HepG2 (cell line): ENCODE measurements at regions not wholly inside any gene's neighbourhood (a gene's known extent, or its start where the extent isn't known, plus 50 kb on each side); places are given as distances from the start of the nearest gene placed in this dataset.

ENCODE experiments used
- ATAC-seq: fragments of 200-7000 bp; cut with Tn5 transposase; 3 replicates; pipeline ENCODE4 v1.9.1; 2020; ENCODE audit warnings: mild to moderate bottlenecking, moderate library complexity
- BruUV-seq: library from RNA; stranded (reverse); fragments of 400-500 nt; replicated peaks from 2 replicates; lab custom pipeline; 2021; lab: Mats Ljungman, UMichigan
- CTCF ChIA-PET: fragments of 300-600 bp; formaldehyde crosslinking; extraction: SDS; loops from one replicate; lab custom pipeline; 2021; ENCODE audit warnings: low total read pairs, inconsistent platforms, low intra/inter-chr PET ratio; lab: Yijun Ruan, JAX
- POLR2A ChIA-PET: fragments of 350-600 bp; sonication (Branson Sonifier 250); formaldehyde crosslinking; loops from one replicate; lab custom pipeline; 2020; ENCODE audit warnings: antibody characterized with exemption, inconsistent platforms; lab: Yijun Ruan, JAX
- DNase-seq: peaks from one replicate; pipeline ENCODE4 v3.0.0-alpha.2; 2015; ENCODE audit warnings: low spot score
- FAIRE-seq: peaks from 3 replicates; lab custom pipeline; 2011; peaks lifted over from hg19 to GRCh38; lab: Jason Lieb, UNC
- H2AFZ ChIP-seq: one replicate; pipeline ENCODE4 v1.6.1; 2011; ENCODE audit warnings: low read length, inconsistent platforms
- H3K27ac ChIP-seq: fragments of 300-600 bp; 3 replicates; pipeline ENCODE4 v1.8.0; 2011; ENCODE audit warnings: mixed run types, mild to moderate bottlenecking, mixed read lengths, low read length, inconsistent platforms; ENCODE audit not compliant: insufficient read depth; ENCODE audit errors: extremely low read length
- H3K27me3 ChIP-seq, 2 experiments: fragments of 200-600 bp in 1 of 2; 2 replicates in 1 of 2; 3 replicates in 1 of 2; pipeline versions ENCODE4 v1.6.0 to v1.8.0; 2011; ENCODE audit warnings: low read length in 2 of 2, mild to moderate bottlenecking in 2 of 2, moderate library complexity in 2 of 2, inconsistent platforms in 1 of 2; ENCODE audit not compliant: insufficient read depth in 2 of 2, control insufficient read depth in 1 of 2
- H3K36me3 ChIP-seq, 2 experiments: fragments of 200-600 bp in 1 of 2; replicated peaks in 1 of 2; 2 replicates in 1 of 2; 3 replicates in 1 of 2; pipeline versions ENCODE4 v1.5.1 to v1.8.0; 2011; ENCODE audit warnings: low read length in 2 of 2, inconsistent platforms in 1 of 2; ENCODE audit not compliant: insufficient read depth in 2 of 2, control insufficient read depth in 1 of 2
- H3K4me1 ChIP-seq: 2 replicates; pipeline ENCODE4 v1.5.1; 2012; ENCODE audit warnings: low read length, inconsistent platforms; ENCODE audit not compliant: insufficient read depth
- H3K4me2 ChIP-seq: 2 replicates; pipeline ENCODE4 v1.6.0; 2011; ENCODE audit warnings: low read depth, low read length, inconsistent platforms
- H3K4me3 ChIP-seq, 3 experiments: fragments of 200-600 bp in 1 of 3; sonication (generic), shearing (Covaris generic) in 1 of 3; replicated peaks in 1 of 3; 2 replicates each; pipeline ENCODE4 v1.5.1; 2011 to 2016; ENCODE audit warnings: low read length in 3 of 3, inconsistent platforms in 2 of 3, low read depth in 2 of 3, mild to moderate bottlenecking in 2 of 3, control low read depth in 1 of 3, mixed read lengths in 1 of 3; ENCODE audit not compliant: insufficient read depth in 1 of 3
- H3K79me2 ChIP-seq: one replicate; pipeline ENCODE4 v1.6.1; 2011; ENCODE audit warnings: low read length, inconsistent platforms; ENCODE audit not compliant: insufficient read depth
- H3K9ac ChIP-seq: 2 replicates; pipeline ENCODE4 v1.6.0; 2011; ENCODE audit warnings: mild to moderate bottlenecking, low read depth, low read length, inconsistent platforms; ENCODE audit not compliant: insufficient read depth
- H3K9me3 ChIP-seq: 2 replicates; pipeline ENCODE4 v1.5.1; 2012; ENCODE audit warnings: mild to moderate bottlenecking, low read length
- H4K20me1 ChIP-seq: 2 replicates; pipeline ENCODE4 v1.6.0; 2011; ENCODE audit warnings: inconsistent platforms, mild to moderate bottlenecking, low read length, moderate library complexity; ENCODE audit not compliant: insufficient read depth
- EEA1 ChIP-seq: sonication (generic); formaldehyde crosslinking; IDR thresholded peaks from 2 replicates; pipeline ENCODE4 v1.5.1; 2020; ENCODE audit warnings: mild to moderate bottlenecking, missing genetic modification reagents, borderline replicate concordance
- HOXA5 ChIP-seq: sonication (generic); formaldehyde crosslinking; IDR thresholded peaks from 2 replicates; pipeline ENCODE4 v1.4.0; 2020; ENCODE audit warnings: missing genetic modification reagents
- MTF2 ChIP-seq: sonication (generic); formaldehyde crosslinking; IDR thresholded peaks from 2 replicates; pipeline ENCODE4 v1.5.0; 2020; ENCODE audit warnings: missing genetic modification reagents, borderline replicate concordance
- NFIB ChIP-seq: sonication (generic); formaldehyde crosslinking; IDR thresholded peaks from 2 replicates; pipeline ENCODE4 v1.9.0; 2021; ENCODE audit warnings: missing genetic modification reagents, mild to moderate bottlenecking, borderline replicate concordance
- RAD51 ChIP-seq: fragments of 450-650 bp; IDR thresholded peaks from 2 replicates; pipeline ENCODE4 v1.6.1; 2016; ENCODE audit warnings: borderline replicate concordance
- RFXAP ChIP-seq: sonication (generic); formaldehyde crosslinking; IDR thresholded peaks from 2 replicates; pipeline ENCODE4 v1.4.0; 2020; ENCODE audit warnings: missing genetic modification reagents, borderline replicate concordance
- SIX4 ChIP-seq: sonication (generic); formaldehyde crosslinking; IDR thresholded peaks from 2 replicates; pipeline ENCODE4 v1.4.0; 2020; ENCODE audit warnings: missing genetic modification reagents
- TARDBP ChIP-seq: sonication (generic); formaldehyde crosslinking; IDR thresholded peaks from 2 replicates; pipeline ENCODE4 v1.8.0; 2022; ENCODE audit warnings: mild to moderate bottlenecking, missing genetic modification reagents
- TSC22D2 ChIP-seq: sonication (generic); formaldehyde crosslinking; IDR thresholded peaks from 2 replicates; pipeline ENCODE4 v1.5.1; 2020; ENCODE audit warnings: missing genetic modification reagents, mild to moderate bottlenecking, borderline replicate concordance
- ZNF207 ChIP-seq: fragments of 450-650 bp; IDR thresholded peaks from 2 replicates; pipeline ENCODE4 v1.6.1; 2016; ENCODE audit warnings: antibody characterized with exemption, borderline replicate concordance
- ZNF382 ChIP-seq: sonication (generic); formaldehyde crosslinking; IDR thresholded peaks from 2 replicates; pipeline ENCODE4 v1.5.0; 2020; ENCODE audit warnings: missing genetic modification reagents, mild to moderate bottlenecking, borderline replicate concordance
- ZNF672 ChIP-seq: sonication (generic); formaldehyde crosslinking; IDR thresholded peaks from 2 replicates; pipeline ENCODE4 v1.8.1; 2022; ENCODE audit warnings: missing genetic modification reagents
- ZNF746 ChIP-seq: sonication (generic); formaldehyde crosslinking; IDR thresholded peaks from 2 replicates; pipeline ENCODE4 v1.8.0; 2022; ENCODE audit warnings: mild to moderate bottlenecking, missing genetic modification reagents
- WGBS: methylation state at CpG from one replicate; pipeline ENCODE4 v1.1.6; 2017; ENCODE audit warnings: low lambda C conversion rate; 5-methylcytosine and 5-hydroxymethylcytosine counted together
- in situ Hi-C: cut with HindIII; loops from 2 replicates; pipeline ENCODE4 v1.10.0; 2017; ENCODE audit warnings: low pct_unique_long_range_greater_than_20kb; ENCODE audit not compliant: extremely low pct_ligation_motif_present
- intact Hi-C: fragments of 100-400 bp; cut with micrococcal nuclease; formaldehyde crosslinking; loops from one replicate; pipeline ENCODE4 v1.10.0; 2022; ENCODE audit not compliant: unreplicated experiment
- TF ChIP-seq, protein P1 (sequence below): sonication (generic); formaldehyde crosslinking; IDR thresholded peaks from 2 replicates; pipeline ENCODE4 v1.4.0; 2020; ENCODE audit warnings: missing genetic modification reagents, borderline replicate concordance
- TF ChIP-seq, protein P2 (sequence below): sonication (generic); formaldehyde crosslinking; IDR thresholded peaks from 2 replicates; pipeline ENCODE4 v1.4.0; 2020; ENCODE audit warnings: missing genetic modification reagents
- TF ChIP-seq, protein P3 (sequence below): sonication (generic); formaldehyde crosslinking; IDR thresholded peaks from 2 replicates; pipeline ENCODE4 v1.4.0; 2020; ENCODE audit warnings: mild to moderate bottlenecking, low read depth, missing genetic modification reagents

DNA sequence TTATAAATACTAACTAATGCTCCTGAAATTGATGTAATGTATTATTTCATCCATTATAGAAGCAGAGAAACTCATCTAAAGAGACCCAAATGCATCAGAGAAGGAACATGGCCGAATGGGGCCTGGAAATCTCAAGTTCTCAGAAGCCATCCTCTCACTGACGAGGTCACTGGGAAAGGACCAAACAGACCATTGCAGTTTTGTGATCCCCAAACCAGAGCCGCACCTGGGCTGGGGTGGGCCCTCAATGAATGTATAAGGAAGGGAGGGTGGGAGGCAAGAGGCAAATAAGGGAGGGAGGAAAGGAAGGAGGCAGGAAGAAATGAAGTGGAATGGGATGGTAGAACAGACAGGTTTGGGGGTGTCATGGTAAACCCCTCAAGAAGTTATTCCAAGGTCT is 245.3 kb upstream of the ID2 start:
- Histone ChIP-seq H3K36me3 (no peaks in the 10 kb centered on the region), H2AFZ (no peak overlapping the region), H3K9me3 (no peaks in the 10 kb centered on the region), H3K4me1 (no peaks in the 10 kb centered on the region), H3K27me3 (no peaks in the 10 kb centered on the region), H3K79me2 (no peaks in the 10 kb centered on the region), H3K27ac (no peak overlapping the region), H3K4me3 (no peak overlapping the region), H3K9ac (no peak overlapping the region), H3K4me2 (no peak overlapping the region), H4K20me1 (no peaks in the 10 kb centered on the region)
- WGBS, result 30% methylated on average over 3 of the region's 3 CpGs
- DNase-seq (no peak), ATAC-seq (no peak), FAIRE-seq (no peak)
- no TSS peak for BruUV-seq
- CTCF ChIA-PET, result no interaction called here
- POLR2A ChIA-PET, result no interaction called here
- in situ Hi-C loops, result no loop called here
- intact Hi-C loops, result no loop called here
- TF ChIP-seq EEA1 (CRISPR knock-in tag), result no peak
- TF ChIP-seq ZNF672 (CRISPR knock-in tag), result no peak
- no peak for TF ChIP-seq SIX4 (CRISPR knock-in tag)
- TF ChIP-seq TARDBP (CRISPR knock-in tag), result no peak
- no peak for TF ChIP-seq ZNF746
- TF ChIP-seq MTF2 (CRISPR knock-in tag), result no peak
- no peak for TF ChIP-seq RAD51
- no peak for TF ChIP-seq TSC22D2 (CRISPR knock-in tag)
- TF ChIP-seq, protein P1, sequence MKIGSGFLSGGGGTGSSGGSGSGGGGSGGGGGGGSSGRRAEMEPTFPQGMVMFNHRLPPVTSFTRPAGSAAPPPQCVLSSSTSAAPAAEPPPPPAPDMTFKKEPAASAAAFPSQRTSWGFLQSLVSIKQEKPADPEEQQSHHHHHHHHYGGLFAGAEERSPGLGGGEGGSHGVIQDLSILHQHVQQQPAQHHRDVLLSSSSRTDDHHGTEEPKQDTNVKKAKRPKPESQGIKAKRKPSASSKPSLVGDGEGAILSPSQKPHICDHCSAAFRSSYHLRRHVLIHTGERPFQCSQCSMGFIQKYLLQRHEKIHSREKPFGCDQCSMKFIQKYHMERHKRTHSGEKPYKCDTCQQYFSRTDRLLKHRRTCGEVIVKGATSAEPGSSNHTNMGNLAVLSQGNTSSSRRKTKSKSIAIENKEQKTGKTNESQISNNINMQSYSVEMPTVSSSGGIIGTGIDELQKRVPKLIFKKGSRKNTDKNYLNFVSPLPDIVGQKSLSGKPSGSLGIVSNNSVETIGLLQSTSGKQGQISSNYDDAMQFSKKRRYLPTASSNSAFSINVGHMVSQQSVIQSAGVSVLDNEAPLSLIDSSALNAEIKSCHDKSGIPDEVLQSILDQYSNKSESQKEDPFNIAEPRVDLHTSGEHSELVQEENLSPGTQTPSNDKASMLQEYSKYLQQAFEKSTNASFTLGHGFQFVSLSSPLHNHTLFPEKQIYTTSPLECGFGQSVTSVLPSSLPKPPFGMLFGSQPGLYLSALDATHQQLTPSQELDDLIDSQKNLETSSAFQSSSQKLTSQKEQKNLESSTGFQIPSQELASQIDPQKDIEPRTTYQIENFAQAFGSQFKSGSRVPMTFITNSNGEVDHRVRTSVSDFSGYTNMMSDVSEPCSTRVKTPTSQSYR (CRISPR knock-in tag), result no peak
- TF ChIP-seq, protein P2, sequence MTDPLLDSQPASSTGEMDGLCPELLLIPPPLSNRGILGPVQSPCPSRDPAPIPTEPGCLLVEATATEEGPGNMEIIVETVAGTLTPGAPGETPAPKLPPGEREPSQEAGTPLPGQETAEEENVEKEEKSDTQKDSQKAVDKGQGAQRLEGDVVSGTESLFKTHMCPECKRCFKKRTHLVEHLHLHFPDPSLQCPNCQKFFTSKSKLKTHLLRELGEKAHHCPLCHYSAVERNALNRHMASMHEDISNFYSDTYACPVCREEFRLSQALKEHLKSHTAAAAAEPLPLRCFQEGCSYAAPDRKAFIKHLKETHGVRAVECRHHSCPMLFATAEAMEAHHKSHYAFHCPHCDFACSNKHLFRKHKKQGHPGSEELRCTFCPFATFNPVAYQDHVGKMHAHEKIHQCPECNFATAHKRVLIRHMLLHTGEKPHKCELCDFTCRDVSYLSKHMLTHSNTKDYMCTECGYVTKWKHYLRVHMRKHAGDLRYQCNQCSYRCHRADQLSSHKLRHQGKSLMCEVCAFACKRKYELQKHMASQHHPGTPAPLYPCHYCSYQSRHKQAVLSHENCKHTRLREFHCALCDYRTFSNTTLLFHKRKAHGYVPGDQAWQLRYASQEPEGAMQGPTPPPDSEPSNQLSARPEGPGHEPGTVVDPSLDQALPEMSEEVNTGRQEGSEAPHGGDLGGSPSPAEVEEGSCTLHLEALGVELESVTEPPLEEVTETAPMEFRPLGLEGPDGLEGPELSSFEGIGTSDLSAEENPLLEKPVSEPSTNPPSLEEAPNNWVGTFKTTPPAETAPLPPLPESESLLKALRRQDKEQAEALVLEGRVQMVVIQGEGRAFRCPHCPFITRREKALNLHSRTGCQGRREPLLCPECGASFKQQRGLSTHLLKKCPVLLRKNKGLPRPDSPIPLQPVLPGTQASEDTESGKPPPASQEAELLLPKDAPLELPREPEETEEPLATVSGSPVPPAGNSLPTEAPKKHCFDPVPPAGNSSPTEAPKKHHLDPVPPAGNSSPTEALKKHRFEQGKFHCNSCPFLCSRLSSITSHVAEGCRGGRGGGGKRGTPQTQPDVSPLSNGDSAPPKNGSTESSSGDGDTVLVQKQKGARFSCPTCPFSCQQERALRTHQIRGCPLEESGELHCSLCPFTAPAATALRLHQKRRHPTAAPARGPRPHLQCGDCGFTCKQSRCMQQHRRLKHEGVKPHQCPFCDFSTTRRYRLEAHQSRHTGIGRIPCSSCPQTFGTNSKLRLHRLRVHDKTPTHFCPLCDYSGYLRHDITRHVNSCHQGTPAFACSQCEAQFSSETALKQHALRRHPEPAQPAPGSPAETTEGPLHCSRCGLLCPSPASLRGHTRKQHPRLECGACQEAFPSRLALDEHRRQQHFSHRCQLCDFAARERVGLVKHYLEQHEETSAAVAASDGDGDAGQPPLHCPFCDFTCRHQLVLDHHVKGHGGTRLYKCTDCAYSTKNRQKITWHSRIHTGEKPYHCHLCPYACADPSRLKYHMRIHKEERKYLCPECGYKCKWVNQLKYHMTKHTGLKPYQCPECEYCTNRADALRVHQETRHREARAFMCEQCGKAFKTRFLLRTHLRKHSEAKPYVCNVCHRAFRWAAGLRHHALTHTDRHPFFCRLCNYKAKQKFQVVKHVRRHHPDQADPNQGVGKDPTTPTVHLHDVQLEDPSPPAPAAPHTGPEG (CRISPR knock-in tag), result no peak
- TF ChIP-seq ZNF207, result no peak
- TF ChIP-seq NFIB (CRISPR knock-in tag), result no peak
- TF ChIP-seq HOXA5 (CRISPR knock-in tag), result no peak
- no peak for TF ChIP-seq ZNF382 (CRISPR knock-in tag)
- no peak for TF ChIP-seq RFXAP (CRISPR knock-in tag)
- TF ChIP-seq, protein P3, sequence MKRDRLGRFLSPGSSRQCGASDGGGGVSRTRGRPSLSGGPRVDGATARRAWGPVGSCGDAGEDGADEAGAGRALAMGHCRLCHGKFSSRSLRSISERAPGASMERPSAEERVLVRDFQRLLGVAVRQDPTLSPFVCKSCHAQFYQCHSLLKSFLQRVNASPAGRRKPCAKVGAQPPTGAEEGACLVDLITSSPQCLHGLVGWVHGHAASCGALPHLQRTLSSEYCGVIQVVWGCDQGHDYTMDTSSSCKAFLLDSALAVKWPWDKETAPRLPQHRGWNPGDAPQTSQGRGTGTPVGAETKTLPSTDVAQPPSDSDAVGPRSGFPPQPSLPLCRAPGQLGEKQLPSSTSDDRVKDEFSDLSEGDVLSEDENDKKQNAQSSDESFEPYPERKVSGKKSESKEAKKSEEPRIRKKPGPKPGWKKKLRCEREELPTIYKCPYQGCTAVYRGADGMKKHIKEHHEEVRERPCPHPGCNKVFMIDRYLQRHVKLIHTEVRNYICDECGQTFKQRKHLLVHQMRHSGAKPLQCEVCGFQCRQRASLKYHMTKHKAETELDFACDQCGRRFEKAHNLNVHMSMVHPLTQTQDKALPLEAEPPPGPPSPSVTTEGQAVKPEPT (CRISPR knock-in tag), result no peak
